Adrenal gland (tissue), 5 donors: ENCODE measurements at regions not wholly inside any gene's neighbourhood (a gene's known extent, or its start where the extent isn't known, plus 50 kb on each side); places are given as distances from the start of the nearest gene placed in this dataset.

ENCODE experiments used
- POLR2A ChIP-seq, 2 donors: fragments of 450-650 bp; IDR thresholded peaks; one replicate each; pipeline ENCODE4 v1.6.1; 2017; ENCODE audit warnings: antibody characterized with exemption in 2 of 2, mild to moderate bottlenecking in 2 of 2, moderate library complexity in 1 of 2
- TF ChIP-seq, protein P1 (sequence below), 6 experiments: fragments of 450-650 bp in 4 of 6; fragments of 200-600 bp in 2 of 6; sonication (generic) in 1 of 6; IDR thresholded peaks; 1 replicate in 5 of 6; 2 replicates in 1 of 6; pipeline versions ENCODE4 v1.5.1 to v1.8.0; 2016 to 2021; ENCODE audit warnings: antibody characterized with exemption in 6 of 6, mild to moderate bottlenecking in 2 of 6, moderate library complexity in 1 of 6
- donor health status: DM: no; HTN: no; CAD: no.

DNA sequence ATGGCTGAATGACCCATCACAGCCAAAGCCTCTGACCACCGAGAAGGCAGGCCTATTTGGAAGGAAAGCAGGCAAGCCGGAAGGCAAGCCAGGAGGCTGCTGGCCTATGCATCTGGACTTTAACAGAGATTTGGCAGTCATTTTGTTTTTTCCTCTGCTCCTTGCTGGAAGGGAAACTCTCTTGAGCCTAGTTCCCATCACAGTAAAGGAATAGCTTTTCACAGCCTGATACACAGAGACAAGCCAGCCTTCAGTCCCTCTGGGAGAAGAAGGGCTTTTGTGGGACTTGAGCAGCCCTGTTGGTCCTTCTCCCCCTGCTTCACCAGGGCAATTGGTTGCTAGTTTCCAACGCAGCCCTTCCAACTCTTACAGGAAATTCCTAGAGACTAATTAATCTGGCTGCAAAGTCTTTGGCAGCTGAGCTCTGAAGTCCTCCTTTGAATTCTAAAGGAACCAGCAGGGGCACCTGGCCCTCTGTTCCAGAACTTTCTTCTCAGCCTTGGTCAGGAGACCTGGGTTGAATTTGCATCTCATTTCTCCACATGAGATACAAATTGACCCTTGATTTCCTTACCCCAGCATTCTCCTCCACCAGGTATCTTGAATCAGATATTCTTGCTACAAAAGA, 157.3 kb upstream of the EPB41L4A start:
- TF ChIP-seq, protein P1, sequence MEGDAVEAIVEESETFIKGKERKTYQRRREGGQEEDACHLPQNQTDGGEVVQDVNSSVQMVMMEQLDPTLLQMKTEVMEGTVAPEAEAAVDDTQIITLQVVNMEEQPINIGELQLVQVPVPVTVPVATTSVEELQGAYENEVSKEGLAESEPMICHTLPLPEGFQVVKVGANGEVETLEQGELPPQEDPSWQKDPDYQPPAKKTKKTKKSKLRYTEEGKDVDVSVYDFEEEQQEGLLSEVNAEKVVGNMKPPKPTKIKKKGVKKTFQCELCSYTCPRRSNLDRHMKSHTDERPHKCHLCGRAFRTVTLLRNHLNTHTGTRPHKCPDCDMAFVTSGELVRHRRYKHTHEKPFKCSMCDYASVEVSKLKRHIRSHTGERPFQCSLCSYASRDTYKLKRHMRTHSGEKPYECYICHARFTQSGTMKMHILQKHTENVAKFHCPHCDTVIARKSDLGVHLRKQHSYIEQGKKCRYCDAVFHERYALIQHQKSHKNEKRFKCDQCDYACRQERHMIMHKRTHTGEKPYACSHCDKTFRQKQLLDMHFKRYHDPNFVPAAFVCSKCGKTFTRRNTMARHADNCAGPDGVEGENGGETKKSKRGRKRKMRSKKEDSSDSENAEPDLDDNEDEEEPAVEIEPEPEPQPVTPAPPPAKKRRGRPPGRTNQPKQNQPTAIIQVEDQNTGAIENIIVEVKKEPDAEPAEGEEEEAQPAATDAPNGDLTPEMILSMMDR (IDR thresholded peaks at IDR 0.05), result no peak
- no peak for TF ChIP-seq POLR2A (IDR thresholded peaks at IDR 0.05)
